Prostate gland (tissue), 2 donors: ENCODE measurements at regions not wholly inside any gene's neighbourhood (a gene's known extent, or its start where the extent isn't known, plus 50 kb on each side); places are given as distances from the start of the nearest gene placed in this dataset.

Experiments
- DNase-seq: peaks from one replicate; pipeline ENCODE4 v3.0.0-alpha.2; 2019; ENCODE audit warnings: low spot score
- H3K27ac ChIP-seq, 2 donors: fragments of 200-600 bp; sonication (generic); 2 replicates each; pipeline ENCODE4 v1.5.1; 2017 to 2019
- H3K27me3 ChIP-seq: fragments of 200-600 bp; sonication (generic); replicated peaks from 2 replicates; pipeline ENCODE4 v1.5.1; 2019; ENCODE audit not compliant: insufficient read depth
- H3K36me3 ChIP-seq, 2 donors: fragments of 200-600 bp; sonication (generic); 1 replicate in 1 of 2; 2 replicates in 1 of 2; pipeline versions ENCODE4 v1.5.1 to v1.8.1; 2017 to 2019
- H3K4me1 ChIP-seq: fragments of 200-600 bp; sonication (generic); replicated peaks from 2 replicates; pipeline ENCODE4 v1.5.1; 2019
- H3K4me3 ChIP-seq, 2 donors: fragments of 200-600 bp; sonication (generic); 2 replicates each; pipeline ENCODE4 v1.5.1; 2017 to 2019
- H3K9me3 ChIP-seq: fragments of 200-600 bp; sonication (generic); 2 replicates; pipeline ENCODE4 v1.5.1; 2017
- CTCF ChIP-seq, 4 experiments: fragments of 200-600 bp in 2 of 4; fragments of 450-650 bp in 2 of 4; sonication (generic) in 2 of 4; IDR thresholded peaks; 1 replicate in 3 of 4; 2 replicates in 1 of 4; pipeline ENCODE4 v1.5.1; 2016 to 2019; ENCODE audit warnings: antibody characterized with exemption in 4 of 4, mild to moderate bottlenecking in 2 of 4, moderate library complexity in 2 of 4
- POLR2A ChIP-seq: fragments of 450-650 bp; IDR thresholded peaks from one replicate; pipeline ENCODE4 v1.6.1; 2016; ENCODE audit warnings: antibody characterized with exemption, mild to moderate bottlenecking
- POLR2AphosphoS5 ChIP-seq: sonication (generic); formaldehyde crosslinking; IDR thresholded peaks from one replicate; pipeline ENCODE4 v1.6.1; 2017; ENCODE audit warnings: antibody characterized with exemption
- WGBS: methylation state at CpG from one replicate; pipeline ENCODE4 v1.1.5; 2018; 5-methylcytosine and 5-hydroxymethylcytosine counted together
- intact Hi-C: fragments of 100-400 bp; cut with DNase I; formaldehyde crosslinking; loops from one replicate; pipeline ENCODE4 v1.14.2; 2022

- Histone ChIP-seq H3K27me3 (no peaks in the 10 kb centered on the region), H3K9me3 (no peaks in the 10 kb centered on the region), H3K4me3 (no peak overlapping the region), H3K4me1 (no peaks in the 10 kb centered on the region), H3K27ac (no peak overlapping the region), H3K36me3 (no peaks in the 10 kb centered on the region)
- TF ChIP-seq POLR2AphosphoS5 (no peak), POLR2A (no peak), CTCF (IDR thresholded peaks at IDR 0.05) (no peak)
- WGBS: 81% methylated on average over 6 of the region's 6 CpGs
- intact Hi-C loops: no loop called here
- no peak for DNase-seq
Measured at GRCh38 chr2:241980193-241980592, 110.7 kb downstream of the RTP5 start.

GRCh38 chr2:241981076-241981700, 111.7 kb downstream of the RTP5 start:
- TF ChIP-seq POLR2AphosphoS5: no peak
- TF ChIP-seq CTCF (IDR thresholded peaks at IDR 0.05): no peak
- TF ChIP-seq POLR2A: no peak
- WGBS: 93% methylated on average over 24 of the region's 24 CpGs
- Histone ChIP-seq H3K36me3 (no peaks in the 10 kb centered on the region), H3K27me3 (no peaks in the 10 kb centered on the region), H3K4me3 (no peak overlapping the region), H3K4me1 (no peaks in the 10 kb centered on the region), H3K27ac (no peak overlapping the region), H3K9me3 (no peaks in the 10 kb centered on the region)
- no peak for DNase-seq
- intact Hi-C loops: no loop called here

GRCh38 chr2:241982706-241983570, 113.4 kb downstream of the RTP5 start:
- TF ChIP-seq POLR2AphosphoS5 (no peak), POLR2A (no peak), CTCF (IDR thresholded peaks at IDR 0.05) (no peak)
- intact Hi-C loops: no loop called here
- Histone ChIP-seq H3K4me1 (no peaks in the 10 kb centered on the region), H3K9me3 (no peaks in the 10 kb centered on the region), H3K4me3 (no peak overlapping the region), H3K36me3 (no peaks in the 10 kb centered on the region), H3K27ac (no peak overlapping the region), H3K27me3 (no peaks in the 10 kb centered on the region)
- DNase-seq: no peak
- WGBS: 84% methylated on average over 23 of the region's 23 CpGs

- intact Hi-C loops: no loop called here
- Histone ChIP-seq H3K9me3 (no peaks in the 10 kb centered on the region), H3K4me1 (no peaks in the 10 kb centered on the region), H3K27me3 (no peaks in the 10 kb centered on the region), H3K4me3 (no peak overlapping the region), H3K27ac (no peak overlapping the region), H3K36me3 (no peaks in the 10 kb centered on the region)
- DNase-seq: no peak
- 82% methylated on average over 22 of the region's 22 CpGs for WGBS
- no peak for TF ChIP-seq POLR2AphosphoS5
- no peak for TF ChIP-seq POLR2A
- TF ChIP-seq CTCF (IDR thresholded peaks at IDR 0.05): no peak
Measured at GRCh38 chr2:241983571-241984270, 114.2 kb downstream of the RTP5 start.
